Bronchial epithelial cell (primary cell): ENCODE measurements at regions not wholly inside any gene's neighbourhood (a gene's known extent, or its start where the extent isn't known, plus 50 kb on each side); places are given as distances from the start of the nearest gene placed in this dataset.

Experiments
- DNase-seq: peaks from one replicate; pipeline ENCODE4 v3.0.0-alpha.2; 2010; ENCODE audit warnings: low read depth
- FAIRE-seq: peaks from 2 replicates; lab custom pipeline; 2011; peaks lifted over from hg19 to GRCh38; lab: Jason Lieb, UNC
- H3K27me3 ChIP-seq: 2 replicates; pipeline ENCODE4 v1.5.1; 2011; ENCODE audit warnings: low read length; ENCODE audit not compliant: control insufficient read depth, insufficient read depth
- H3K36me3 ChIP-seq: 2 replicates; pipeline ENCODE4 v1.5.1; 2011; ENCODE audit warnings: low read length; ENCODE audit not compliant: control insufficient read depth, insufficient read depth
- H3K4me3 ChIP-seq: 2 replicates; pipeline ENCODE4 v1.5.1; 2011; ENCODE audit warnings: mild to moderate bottlenecking, low read depth, low read length, control low read depth
- TF ChIP-seq, protein P1 (sequence below): IDR thresholded peaks from 2 replicates; pipeline ENCODE4 v1.5.1; 2011; ENCODE audit warnings: mild to moderate bottlenecking, moderate library complexity, low read length, control low read depth, inconsistent platforms; ENCODE audit not compliant: insufficient read depth, severe bottlenecking

DNA sequence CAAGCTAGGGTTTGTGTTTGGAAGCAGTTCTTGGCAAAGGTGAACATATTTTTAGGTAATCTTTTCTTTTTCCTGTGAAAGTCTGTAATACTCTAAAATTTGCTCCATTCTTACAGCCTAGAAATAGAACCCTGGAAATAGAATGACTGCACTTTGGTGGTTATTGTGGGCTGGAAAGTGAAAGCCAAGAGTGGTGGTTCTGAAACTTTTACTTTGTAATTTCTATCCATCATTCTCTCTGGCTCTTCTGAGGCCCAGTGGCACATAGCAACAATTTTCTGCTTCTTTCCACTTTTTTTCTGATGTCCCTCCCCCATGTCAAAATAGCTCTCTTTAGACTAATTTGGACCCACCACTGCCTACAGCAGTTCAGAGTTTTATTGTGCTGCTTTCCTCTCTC lies 300.4 kb upstream of the RPS6KA3 start:
- DNase-seq (no peak), FAIRE-seq (no peak)
- Histone ChIP-seq H3K36me3 (no peaks in the 10 kb centered on the region), H3K4me3 (no peak overlapping the region), H3K27me3 (no peaks in the 10 kb centered on the region)
- TF ChIP-seq, protein P1, sequence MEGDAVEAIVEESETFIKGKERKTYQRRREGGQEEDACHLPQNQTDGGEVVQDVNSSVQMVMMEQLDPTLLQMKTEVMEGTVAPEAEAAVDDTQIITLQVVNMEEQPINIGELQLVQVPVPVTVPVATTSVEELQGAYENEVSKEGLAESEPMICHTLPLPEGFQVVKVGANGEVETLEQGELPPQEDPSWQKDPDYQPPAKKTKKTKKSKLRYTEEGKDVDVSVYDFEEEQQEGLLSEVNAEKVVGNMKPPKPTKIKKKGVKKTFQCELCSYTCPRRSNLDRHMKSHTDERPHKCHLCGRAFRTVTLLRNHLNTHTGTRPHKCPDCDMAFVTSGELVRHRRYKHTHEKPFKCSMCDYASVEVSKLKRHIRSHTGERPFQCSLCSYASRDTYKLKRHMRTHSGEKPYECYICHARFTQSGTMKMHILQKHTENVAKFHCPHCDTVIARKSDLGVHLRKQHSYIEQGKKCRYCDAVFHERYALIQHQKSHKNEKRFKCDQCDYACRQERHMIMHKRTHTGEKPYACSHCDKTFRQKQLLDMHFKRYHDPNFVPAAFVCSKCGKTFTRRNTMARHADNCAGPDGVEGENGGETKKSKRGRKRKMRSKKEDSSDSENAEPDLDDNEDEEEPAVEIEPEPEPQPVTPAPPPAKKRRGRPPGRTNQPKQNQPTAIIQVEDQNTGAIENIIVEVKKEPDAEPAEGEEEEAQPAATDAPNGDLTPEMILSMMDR = no peak

DNA sequence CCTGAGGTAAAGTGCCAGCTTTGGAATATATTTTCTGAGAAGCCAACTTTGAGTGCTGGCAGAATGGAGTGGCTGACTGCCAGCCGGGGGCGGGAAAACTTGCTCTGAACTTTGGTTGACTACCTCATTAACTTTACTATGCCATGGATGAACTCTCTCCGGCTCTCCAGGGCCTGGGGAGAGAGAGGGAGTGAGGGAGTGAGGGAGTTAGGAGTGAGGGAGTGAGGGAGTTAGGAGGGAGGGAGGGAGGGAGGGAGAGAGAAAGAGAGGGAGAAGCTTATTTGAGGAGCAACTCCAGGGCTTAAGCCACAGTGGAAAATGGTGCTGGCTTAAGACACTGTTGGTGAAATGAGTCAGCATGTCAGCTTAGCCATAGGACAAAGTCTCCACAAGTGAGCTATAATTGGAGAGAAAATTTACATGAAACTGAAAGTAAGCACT lies 280.9 kb upstream of the RPS6KA3 start:
- no peak for FAIRE-seq
- TF ChIP-seq, protein P1 = no peak
- Histone ChIP-seq H3K27me3 (no peaks in the 10 kb centered on the region), H3K36me3 (no peaks in the 10 kb centered on the region), H3K4me3 (no peak overlapping the region)
- DNase-seq = peak; percentile 16

DNA sequence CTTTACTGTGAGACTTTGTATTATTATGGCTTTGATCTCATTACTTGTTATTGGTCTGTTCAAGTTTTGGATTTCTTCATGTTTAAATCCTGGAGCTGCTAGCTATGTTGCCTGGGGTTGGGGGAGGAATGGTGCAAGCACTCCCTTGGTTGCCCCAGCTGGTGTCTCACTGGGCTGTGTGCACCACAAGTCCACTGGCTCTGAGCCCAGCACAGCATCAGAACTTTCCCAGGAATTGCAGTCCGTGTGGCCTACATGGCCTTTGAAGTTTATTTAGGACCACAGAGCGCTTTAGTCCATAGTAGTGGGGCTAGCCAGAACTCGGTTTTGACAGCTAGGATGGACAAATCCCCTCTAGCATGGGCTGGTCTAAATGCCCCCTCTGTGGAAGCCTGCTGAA lies 278.8 kb upstream of the RPS6KA3 start:
- TF ChIP-seq, protein P1 = no peak
- no peak for FAIRE-seq

DNA sequence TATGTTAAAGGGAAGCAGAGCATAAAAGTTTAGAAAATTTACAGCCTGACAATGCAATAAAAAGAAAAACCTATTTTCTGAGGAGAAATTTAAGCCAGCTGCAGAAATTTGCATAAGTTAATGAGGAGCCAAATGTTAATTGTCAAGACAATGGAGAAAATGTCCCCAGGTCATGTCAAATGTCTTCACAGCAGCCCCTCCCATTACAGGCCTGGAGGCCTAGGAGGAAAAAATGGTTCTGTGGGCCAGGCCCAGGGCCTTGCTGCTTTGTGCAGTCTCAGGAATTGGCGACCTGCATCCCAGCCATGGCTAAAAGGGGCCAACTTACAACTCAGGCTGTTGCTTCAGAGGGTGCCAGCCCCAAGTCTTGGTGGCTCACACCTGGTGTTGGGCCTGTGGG lies 275.4 kb upstream of the RPS6KA3 start:
- Histone ChIP-seq H3K27me3 (no peaks in the 10 kb centered on the region), H3K4me3 (no peak overlapping the region), H3K36me3 (no peaks in the 10 kb centered on the region)
- FAIRE-seq (no peak), DNase-seq (no peak)
- TF ChIP-seq, protein P1 = no peak

More for the DNA sequence above, 278.8 kb upstream of the RPS6KA3 start:
- no peak for DNase-seq
- H3K4me3 ChIP-seq = no peak overlapping the region
- no peaks in the 10 kb centered on the region for H3K36me3 ChIP-seq
- H3K27me3 ChIP-seq = no peaks in the 10 kb centered on the region

DNA sequence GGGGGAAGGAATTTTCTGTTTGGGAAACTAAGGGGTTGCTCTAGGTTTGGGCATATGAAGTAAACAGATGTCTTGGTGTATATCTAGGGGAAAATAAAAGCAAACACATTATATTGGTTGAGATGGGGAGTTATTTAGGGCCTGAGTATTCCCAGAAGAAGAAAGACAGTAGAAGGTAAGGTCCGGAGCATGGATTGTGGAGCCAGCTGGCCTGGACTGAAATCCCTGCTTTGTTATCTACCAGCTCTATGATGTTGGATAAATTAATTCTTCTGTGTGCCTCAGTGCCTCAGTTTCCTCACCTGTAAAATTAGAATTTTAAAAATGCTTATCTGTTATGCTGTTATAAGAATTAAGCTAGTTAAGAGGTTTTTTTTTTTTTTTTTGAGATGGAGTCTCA lies 272.3 kb upstream of the RPS6KA3 start:
- peaks cover 1% of the 10 kb centered on the region for H3K27me3 ChIP-seq
- TF ChIP-seq, protein P1 = no peak
- H3K36me3 ChIP-seq = no peaks in the 10 kb centered on the region
- DNase-seq = no peak
- no peak overlapping the region for H3K4me3 ChIP-seq
- no peak for FAIRE-seq

DNA sequence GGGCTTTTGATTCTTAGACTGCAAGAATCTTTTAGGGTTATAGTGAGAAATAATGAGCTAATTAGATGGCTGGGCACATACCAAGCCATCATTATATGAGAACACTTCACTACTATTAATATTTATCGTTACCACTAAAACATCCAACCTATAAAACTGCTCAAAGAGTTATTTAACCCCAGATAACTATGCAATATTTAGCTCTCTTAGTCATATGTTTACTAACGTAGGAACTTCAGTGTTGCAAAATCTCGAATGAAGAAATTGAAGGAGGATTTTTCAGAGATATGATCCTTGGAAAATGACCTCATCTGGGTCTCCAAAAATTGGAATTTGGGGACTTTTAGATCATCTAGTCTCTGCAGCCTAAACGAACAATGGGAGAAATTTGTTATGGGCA lies 265.0 kb upstream of the RPS6KA3 start:
- Histone ChIP-seq H3K4me3 (no peak overlapping the region), H3K27me3 (peaks cover 4% of the 10 kb centered on the region), H3K36me3 (no peaks in the 10 kb centered on the region)
- DNase-seq (no peak), FAIRE-seq (no peak)
- TF ChIP-seq, protein P1 = no peak
